Liver (tissue), 8 donors: ENCODE measurements at regions not wholly inside any gene's neighbourhood (a gene's known extent, or its start where the extent isn't known, plus 50 kb on each side); places are given as distances from the start of the nearest gene placed in this dataset.

Experiments used
- DNase-seq: peaks from one replicate; pipeline ENCODE4 v3.0.0-alpha.2; 2017; ENCODE audit warnings: low spot score
- H3K27ac ChIP-seq, 2 donors: one replicate each; pipeline ENCODE4 v1.7.0; 2013; ENCODE audit warnings: inconsistent platforms in 2 of 2, low read length in 2 of 2, control low read depth in 1 of 2, low read depth in 1 of 2, mild to moderate bottlenecking in 1 of 2
- H3K27me3 ChIP-seq, 4 donors: one replicate each; pipeline versions ENCODE4 v1.6.1 to v1.7.0; 2013; ENCODE audit warnings: low read length in 3 of 4, inconsistent platforms in 1 of 4, mild to moderate bottlenecking in 1 of 4, moderate library complexity in 1 of 4; ENCODE audit not compliant: control insufficient read depth in 4 of 4, insufficient read depth in 4 of 4
- H3K36me3 ChIP-seq, 4 donors: one replicate each; pipeline versions ENCODE4 v1.6.1 to v1.7.0; 2013; ENCODE audit warnings: low read length in 3 of 4, mild to moderate bottlenecking in 3 of 4, low read depth in 1 of 4, moderate library complexity in 1 of 4; ENCODE audit not compliant: control insufficient read depth in 4 of 4, insufficient read depth in 3 of 4
- H3K4me1 ChIP-seq, 4 donors: one replicate each; pipeline versions ENCODE4 v1.6.1 to v1.7.0; 2013; ENCODE audit warnings: low read length in 3 of 4, mild to moderate bottlenecking in 3 of 4, moderate library complexity in 1 of 4; ENCODE audit not compliant: control insufficient read depth in 4 of 4, insufficient read depth in 4 of 4
- H3K4me3 ChIP-seq, 3 donors: one replicate each; pipeline versions ENCODE4 v1.6.1 to v1.7.0; 2013; ENCODE audit warnings: low read length in 3 of 3, control low read depth in 1 of 3, low read depth in 1 of 3, mild to moderate bottlenecking in 1 of 3
- H3K9ac ChIP-seq, 2 donors: one replicate each; pipeline ENCODE4 v1.7.0; 2013; ENCODE audit warnings: low read length in 2 of 2, mild to moderate bottlenecking in 2 of 2, moderate library complexity in 2 of 2, control low read depth in 1 of 2, low read depth in 1 of 2
- H3K9me3 ChIP-seq, 4 donors: one replicate each; pipeline versions ENCODE4 v1.6.1 to v1.7.0; 2013; ENCODE audit warnings: low read length in 3 of 4; ENCODE audit not compliant: control insufficient read depth in 4 of 4
- CTCF ChIP-seq: fragments of 150-350 bp; IDR thresholded peaks from 2 replicates; pipeline ENCODE4 v1.5.1; 2017; ENCODE audit warnings: improper control_type of control experiment, low read depth, low read length; ENCODE audit not compliant: missing input control
- FOXA1 ChIP-seq: IDR thresholded peaks from 2 replicates; pipeline ENCODE4 v1.6.1; 2016; ENCODE audit warnings: antibody characterized with exemption
- FOXA2 ChIP-seq: IDR thresholded peaks from 2 replicates; pipeline ENCODE4 v1.6.1; 2016; ENCODE audit warnings: antibody characterized with exemption
- GABPA ChIP-seq, 2 donors: IDR thresholded peaks in 1 of 2; conservative IDR thresholded peaks in 1 of 2; 2 replicates each; pipeline ENCODE4 v1.6.1; 2016; ENCODE audit warnings: antibody characterized with exemption in 2 of 2, mild to moderate bottlenecking in 1 of 2, moderate library complexity in 1 of 2
- HNF4A ChIP-seq, 2 donors: conservative IDR thresholded peaks; 2 replicates each; pipeline ENCODE4 v1.6.1; 2016; ENCODE audit warnings: antibody characterized with exemption in 2 of 2, mild to moderate bottlenecking in 2 of 2
- HNF4G ChIP-seq: IDR thresholded peaks from 2 replicates; pipeline ENCODE4 v1.6.1; 2016; ENCODE audit warnings: antibody characterized with exemption
- JUND ChIP-seq, 2 donors: IDR thresholded peaks; 2 replicates each; pipeline ENCODE4 v1.6.1; 2016; ENCODE audit warnings: antibody characterized with exemption in 2 of 2
- NR2F2 ChIP-seq: IDR thresholded peaks from 2 replicates; pipeline ENCODE4 v1.6.1; 2016; ENCODE audit warnings: antibody characterized with exemption
- RAD21 ChIP-seq, 2 donors: IDR thresholded peaks; 2 replicates each; pipeline ENCODE4 v1.6.1; 2016; ENCODE audit warnings: antibody characterized with exemption in 2 of 2, mild to moderate bottlenecking in 2 of 2
- REST ChIP-seq: IDR thresholded peaks from 2 replicates; pipeline ENCODE4 v1.6.1; 2016; ENCODE audit warnings: antibody characterized with exemption, mild to moderate bottlenecking
- RXRA ChIP-seq, 2 donors: IDR thresholded peaks; 2 replicates each; pipeline ENCODE4 v1.6.1; 2017 to 2018; ENCODE audit warnings: antibody characterized with exemption in 2 of 2, mild to moderate bottlenecking in 1 of 2
- YY1 ChIP-seq: IDR thresholded peaks from 2 replicates; pipeline ENCODE4 v1.6.1; 2016; ENCODE audit warnings: antibody characterized with exemption, mild to moderate bottlenecking
- ZBTB33 ChIP-seq: IDR thresholded peaks from 2 replicates; pipeline ENCODE4 v1.6.1; 2016; ENCODE audit warnings: antibody characterized with exemption
- WGBS: extraction: QIAGEN DNeasy Blood & Tissue Kit; methylation state at CpG from one replicate; pipeline ENCODE4 v1.1.7; 2013; 5-methylcytosine and 5-hydroxymethylcytosine counted together
- TF ChIP-seq, protein P1 (sequence below): IDR thresholded peaks from 2 replicates; pipeline ENCODE4 v1.6.1; 2016; ENCODE audit warnings: antibody characterized with exemption
- TF ChIP-seq, protein P2 (sequence below): IDR thresholded peaks from 2 replicates; pipeline ENCODE4 v1.6.1; 2016; ENCODE audit warnings: antibody characterized with exemption
- donor health status: healthy.
- donor health status: healthy.
- donor health status: healthy.
- donor health status: healthy.
- donor health status: healthy.

DNA sequence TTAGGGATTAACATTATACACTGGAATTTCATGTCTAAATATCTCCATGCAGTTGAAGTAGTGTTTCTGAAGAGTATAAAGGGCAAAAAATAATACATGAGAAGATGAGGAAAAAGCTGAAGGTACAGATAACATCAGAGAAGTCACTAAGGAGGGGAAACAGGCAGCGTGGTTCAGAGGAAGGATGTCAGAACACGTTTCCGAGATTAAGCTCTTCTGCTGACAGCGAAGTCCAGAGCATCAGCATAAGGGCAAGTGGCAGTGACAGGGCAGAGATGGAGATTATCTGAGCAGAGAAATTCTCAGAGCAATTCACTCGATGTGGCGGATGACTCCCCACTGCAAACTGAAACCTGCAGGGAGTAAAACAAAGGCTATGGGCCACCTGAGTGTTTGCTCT, 443.2 kb upstream of the FRG1 start (continued):
- TF ChIP-seq RXRA (IDR thresholded peaks at IDR 0.05) (no peak), YY1 (no peak)

DNA sequence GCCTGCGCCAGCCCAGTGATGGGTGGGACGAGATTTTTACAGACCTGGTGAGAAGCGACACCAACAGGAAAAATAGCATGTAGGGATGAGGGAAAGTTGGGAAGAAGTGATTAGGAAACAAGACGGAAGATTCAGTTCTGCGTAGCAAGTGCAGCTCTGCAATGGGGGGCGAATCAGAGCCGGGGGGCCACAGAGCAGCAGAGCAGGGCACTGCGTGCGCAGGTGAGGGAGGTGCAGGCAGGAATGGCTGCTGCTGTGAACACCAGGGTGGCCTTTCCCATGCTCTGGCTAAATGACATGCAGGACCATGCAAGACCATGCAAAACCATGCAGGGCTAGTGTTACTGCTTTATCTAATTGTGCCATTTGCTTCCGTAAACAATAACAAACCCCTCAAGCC, 442.7 kb upstream of the FRG1 start:
- Histone ChIP-seq H3K27ac (no peak overlapping the region), H3K4me3 (no peak overlapping the region), H3K9me3 (no peaks in the 10 kb centered on the region), H3K9ac (no peak overlapping the region), H3K4me1 (no peaks in the 10 kb centered on the region), H3K36me3 (no peaks in the 10 kb centered on the region), H3K27me3 (peaks cover 0 to 3% (median 0%) of the 10 kb centered on the region in 4 donors)
- WGBS = 78% methylated on average over 10 of the region's 10 CpGs
- no peak for DNase-seq
- TF ChIP-seq JUND (IDR thresholded peaks at IDR 0.05) (no peak), HNF4A (conservative IDR thresholded peaks at IDR 0.05) (no peak), REST (no peak), HNF4G (no peak), RAD21 (IDR thresholded peaks at IDR 0.05) (no peak), YY1 (no peak), GABPA (IDR thresholded peaks at IDR 0.05 in 1 of 2, conservative IDR thresholded peaks at IDR 0.05 in 1 of 2) (no peak), NR2F2 (no peak), ZBTB33 (no peak), FOXA2 (no peak), CTCF (no peak), FOXA1 (no peak)
- TF ChIP-seq, protein P1, sequence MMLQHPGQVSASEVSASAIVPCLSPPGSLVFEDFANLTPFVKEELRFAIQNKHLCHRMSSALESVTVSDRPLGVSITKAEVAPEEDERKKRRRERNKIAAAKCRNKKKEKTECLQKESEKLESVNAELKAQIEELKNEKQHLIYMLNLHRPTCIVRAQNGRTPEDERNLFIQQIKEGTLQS = no peak

- Histone ChIP-seq H3K36me3 (no peaks in the 10 kb centered on the region), H3K27ac (no peak overlapping the region), H3K27me3 (peaks cover 0 to 3% (median 0%) of the 10 kb centered on the region in 4 donors), H3K9me3 (no peaks in the 10 kb centered on the region), H3K4me3 (no peak overlapping the region), H3K4me1 (no peaks in the 10 kb centered on the region), H3K9ac (no peak overlapping the region)
- TF ChIP-seq HNF4G = no peak
- TF ChIP-seq FOXA2 = no peak
- no peak for TF ChIP-seq ZBTB33
- TF ChIP-seq, protein P2, sequence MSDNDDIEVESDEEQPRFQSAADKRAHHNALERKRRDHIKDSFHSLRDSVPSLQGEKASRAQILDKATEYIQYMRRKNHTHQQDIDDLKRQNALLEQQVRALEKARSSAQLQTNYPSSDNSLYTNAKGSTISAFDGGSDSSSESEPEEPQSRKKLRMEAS = no peak
- TF ChIP-seq FOXA1 = no peak
- DNase-seq = no peak
- 49% methylated on average over 8 of the region's 8 CpGs for WGBS
These were observed 442.2 kb upstream of the FRG1 start for GRCh38 chr4:189498457-189498856.
